ENCODE measurements at regions not wholly inside any gene's neighbourhood (a gene's known extent, or its start where the extent isn't known, plus 50 kb on each side); places are given as distances from the start of the nearest gene placed in this dataset.

GRCh38 chr2:128503399-128504245 lies 185.0 kb upstream of the HS6ST1 start:
- TF ChIP-seq CTCF (conservative IDR thresholded peaks at IDR 0.05; ENCODE audit: low read depth, low read length) (no peak), EZH2 (IDR thresholded peaks at IDR 0.05; ENCODE audit: borderline replicate concordance, low read depth, low read length, poor library complexity, severe bottlenecking) (no peak)

Measured in A673 (cell line).